ENCODE measurements at regions not wholly inside any gene's neighbourhood (a gene's known extent, or its start where the extent isn't known, plus 50 kb on each side); places are given as distances from the start of the nearest gene placed in this dataset.

DNA sequence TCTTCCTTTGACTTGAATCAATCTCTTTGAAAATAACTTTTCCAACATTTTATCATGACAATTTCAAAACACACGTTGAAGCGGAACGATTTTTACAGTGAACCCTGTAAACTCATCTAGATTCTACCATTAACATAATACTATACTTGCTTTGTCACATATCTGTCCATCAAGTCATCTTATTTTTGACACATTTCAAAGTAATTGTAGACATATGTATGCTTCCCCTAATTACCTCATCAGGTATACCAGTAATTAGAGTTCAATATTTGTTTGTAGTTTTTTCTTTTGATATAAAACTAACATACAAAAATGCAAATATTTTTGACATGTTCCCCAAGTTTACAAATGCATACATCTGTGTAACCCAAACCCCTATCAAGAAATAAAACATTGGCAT lies 140.4 kb downstream of the DACT1 start:
- Histone ChIP-seq H2BK5ac (ENCODE audit: insufficient read length, low read length) (no peak overlapping the region), H4K91ac (ENCODE audit: insufficient read length, low read depth, low read length) (no peak overlapping the region), H3K9me3 (ENCODE audit: control insufficient read depth, low read depth, low read length) (no peaks in the 10 kb centered on the region), H3K23me2 (ENCODE audit: insufficient read length, low read depth, low read length, poor library complexity, severe bottlenecking) (no peaks in the 10 kb centered on the region), H3K27me3 (ENCODE audit: insufficient read depth, low read length) (no peaks in the 10 kb centered on the region), H2BK20ac (ENCODE audit: low read depth, low read length, poor library complexity, severe bottlenecking) (no peak overlapping the region), H2AFZ (ENCODE audit: low read length) (no peak overlapping the region), H3K56ac (ENCODE audit: insufficient read length, low read depth, low read length) (no peak overlapping the region), H3K4ac (ENCODE audit: low read depth, low read length) (no peak overlapping the region), H3K14ac (ENCODE audit: insufficient read depth, low read length) (no peak overlapping the region), H2BK12ac (ENCODE audit: insufficient read length, low read depth, low read length) (no peak overlapping the region), H4K8ac (replicated peaks; ENCODE audit: insufficient read length, low read depth, low read length) (no peak overlapping the region), H3T11ph (ENCODE audit: low read length) (no peak overlapping the region), H4K20me1 (ENCODE audit: control insufficient read depth, insufficient read depth, insufficient read length) (no peaks in the 10 kb centered on the region), H3K4me1 (ENCODE audit: insufficient read depth, low read length) (no peaks in the 10 kb centered on the region), H3K79me2 (ENCODE audit: insufficient read depth, low read length) (no peaks in the 10 kb centered on the region), H3K79me1 (ENCODE audit: insufficient read depth, low read depth, low read length, poor library complexity, severe bottlenecking) (no peaks in the 10 kb centered on the region), H3K4me2 (ENCODE audit: insufficient read depth, insufficient read length, low read length) (no peak overlapping the region), H3K9ac (ENCODE audit: extremely low read depth, insufficient read length, low read length) (no peak overlapping the region), H3K23ac (ENCODE audit: insufficient read length, low read depth, low read length) (no peak overlapping the region), H2BK15ac (ENCODE audit: low read depth, low read length) (no peak overlapping the region), H3K27ac (ENCODE audit: insufficient read length, low read depth, low read length) (no peak overlapping the region), H2BK120ac (ENCODE audit: low read depth, low read length, poor library complexity, severe bottlenecking) (no peak overlapping the region), H4K5ac (ENCODE audit: insufficient read length, low read depth, low read length) (no peak overlapping the region), H2AK5ac (ENCODE audit: insufficient read length, low read length) (no peak overlapping the region), H3K18ac (ENCODE audit: insufficient read length, low read depth, low read length) (no peak overlapping the region)
- no peak for DNase-seq
- H3K4me1 Mint-ChIP-seq: peaks cover 6 to 11% of the 10 kb centered on the region in 2 experiments
- no peak overlapping the region for H3K4me3 Mint-ChIP-seq
- no CpG with 5 or more reads among the region's 3 CpGs for WGBS (ENCODE audit: extremely low coverage, insufficient read length, low lambda C conversion rate)
- H3K36me3 Mint-ChIP-seq (ENCODE audit: insufficient read depth in 1 of 3, low read depth in 3 of 3): peaks cover 0 to 4% (median 0%) of the 10 kb centered on the region in 3 experiments; a peak in 2 of 7 replicates
- no peak overlapping the region for H3K27ac Mint-ChIP-seq
- H3K9me3 Mint-ChIP-seq: peaks cover 3 to 7% of the 10 kb centered on the region in 2 experiments; a peak in 4 of 5 replicates
- TF ChIP-seq CTCF (conservative IDR thresholded peaks at IDR 0.05): no peak
- peaks cover 41% of the 10 kb centered on the region for H3K27me3 Mint-ChIP-seq (ENCODE audit: low read depth)
